Activated T-helper 2 cell treated with anti-CD3 and anti-CD28 coated beads, Interferon-gamma antibody, Interleukin-2, Interleukin-4, amounts not matched to agents 10 μg/mL and 5 μg/mL and 100 μg/mL, durations not matched to agents 14 hours and 24 hours and 36 hours (primary cell): ENCODE measurements at regions not wholly inside any gene's neighbourhood (a gene's known extent, or its start where the extent isn't known, plus 50 kb on each side); places are given as distances from the start of the nearest gene placed in this dataset.

Experiments
- DNase-seq: peaks from one replicate; pipeline ENCODE4 v3.0.0; 2021; ENCODE audit warnings: low spot score
- H3K27ac Mint-ChIP-seq: one replicate; pipeline ENCODE4 v1.8.0; 2021; ENCODE audit warnings: mixed read lengths
- H3K27me3 Mint-ChIP-seq: one replicate; pipeline ENCODE4 v1.8.0; 2021; ENCODE audit warnings: low read depth, mixed read lengths
- H3K36me3 Mint-ChIP-seq: one replicate; pipeline ENCODE4 v1.8.0; 2021; ENCODE audit warnings: low read depth, mixed read lengths
- H3K4me1 Mint-ChIP-seq: one replicate; pipeline ENCODE4 v1.8.0; 2021; ENCODE audit warnings: low read depth, mixed read lengths
- H3K4me3 Mint-ChIP-seq: one replicate; pipeline ENCODE4 v1.8.0; 2021; ENCODE audit warnings: low read depth, mild to moderate bottlenecking, moderate library complexity, mixed read lengths
- H3K9me3 Mint-ChIP-seq: one replicate; pipeline ENCODE4 v1.8.0; 2021; ENCODE audit warnings: mixed read lengths
- intact Hi-C: fragments of 100-400 bp; cut with micrococcal nuclease; formaldehyde crosslinking; loops from one replicate; pipeline ENCODE4 v1.15.1; 2023

DNA sequence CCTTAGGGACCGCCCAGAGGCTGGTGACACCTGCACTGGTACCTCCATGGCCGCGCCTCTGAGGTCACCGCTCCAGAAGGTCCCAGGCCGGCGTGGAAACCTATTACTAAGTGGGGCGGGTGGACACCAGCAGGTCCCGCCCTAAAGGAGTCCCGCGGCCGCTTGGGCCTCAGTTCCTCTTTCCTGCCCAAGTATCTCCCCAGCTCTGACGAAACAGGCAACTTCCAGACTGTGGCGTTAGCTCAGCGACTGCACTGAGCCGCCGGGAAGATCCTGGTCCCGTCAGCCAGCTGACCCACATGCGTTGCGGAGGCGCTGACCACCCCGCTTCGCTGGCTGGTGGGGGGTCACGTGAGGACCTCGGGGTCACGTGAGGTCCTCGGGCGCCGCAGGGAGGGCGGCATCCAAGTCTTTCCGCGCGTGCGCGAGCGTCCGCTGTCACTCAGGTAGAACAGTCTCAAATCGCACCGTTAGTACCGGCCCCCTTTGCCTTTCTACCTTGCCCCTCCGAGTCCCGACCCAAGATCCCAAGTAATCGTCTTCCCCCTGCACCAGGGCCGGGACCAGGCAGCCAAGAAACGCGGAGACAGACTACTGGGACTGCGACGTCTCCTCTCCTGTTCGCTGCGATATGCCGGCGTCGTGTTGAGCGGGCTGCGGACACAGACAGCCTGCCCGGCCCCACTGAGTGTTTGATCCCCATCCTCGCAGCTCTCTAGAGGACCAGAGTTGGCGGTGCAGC, 53.7 kb upstream of the KDM4C start:
- Mint-ChIP-seq H3K9me3 (peaks cover 5% of the 10 kb centered on the region), H3K27ac (peak overlapping the region; percentile 91), H3K4me1 (peaks cover 20% of the 10 kb centered on the region), H3K27me3 (peaks cover 2% of the 10 kb centered on the region), H3K4me3 (peak overlapping the region; percentile 91), H3K36me3 (peaks cover 2% of the 10 kb centered on the region)
- DNase-seq, result peak; percentile 82
- intact Hi-C loops, result loop anchor here (1.0 to 2.0 kb wide), 4 partner anchors 12 to 291 kb away; partner anchors contain the start of genes KDM4C and UHRF2

- peak overlapping the region; percentile 91 for H3K27ac Mint-ChIP-seq
- no peak for DNase-seq
Observed at GRCh38 chr9:6702707-6703106, 55.1 kb upstream of the KDM4C start.

GRCh38 chr9:6696178-6696577, 50.6 kb upstream of the GLDC start:
- no peaks in the 10 kb centered on the region for H3K36me3 Mint-ChIP-seq
- H3K9me3 Mint-ChIP-seq, result no peaks in the 10 kb centered on the region
- no peak overlapping the region for H3K4me3 Mint-ChIP-seq
- intact Hi-C loops, result no loop called here
- DNase-seq, result no peak
- no peak overlapping the region for H3K27ac Mint-ChIP-seq
- H3K27me3 Mint-ChIP-seq, result no peaks in the 10 kb centered on the region
- H3K4me1 Mint-ChIP-seq, result peaks cover under 1% of the 10 kb centered on the region

More at GRCh38 chr9:6702707-6703106, 55.1 kb upstream of the KDM4C start:
- H3K27me3 Mint-ChIP-seq, result no peaks in the 10 kb centered on the region
- H3K36me3 Mint-ChIP-seq, result no peaks in the 10 kb centered on the region
- H3K4me1 Mint-ChIP-seq, result peaks cover 20% of the 10 kb centered on the region
- H3K4me3 Mint-ChIP-seq, result peak overlapping the region; percentile 91
- H3K9me3 Mint-ChIP-seq, result no peaks in the 10 kb centered on the region
- intact Hi-C loops, result loop anchor here (2.0 kb wide), 1 partner anchor 290 kb away; the partner anchor contains the start of gene UHRF2

GRCh38 chr9:6695121-6695814, 49.7 kb upstream of the GLDC start:
- Mint-ChIP-seq H3K9me3 (no peaks in the 10 kb centered on the region), H3K27ac (no peak overlapping the region)

More at GRCh38 chr9:6695121-6695814, 49.7 kb upstream of the GLDC start:
- no peak for DNase-seq
- Mint-ChIP-seq H3K36me3 (no peaks in the 10 kb centered on the region), H3K4me3 (no peak overlapping the region), H3K27me3 (no peaks in the 10 kb centered on the region), H3K4me1 (no peaks in the 10 kb centered on the region)
- intact Hi-C loops, result no loop called here
